HG02981 (cell line): ENCODE measurements at regions not wholly inside any gene's neighbourhood (a gene's known extent, or its start where the extent isn't known, plus 50 kb on each side); places are given as distances from the start of the nearest gene placed in this dataset.

Experiments used
- ATAC-seq: cut with Tn5 transposase; IDR thresholded peaks from one replicate; pipeline ENCODE4 v1.9.1; 2021; ENCODE audit warnings: mild to moderate bottlenecking, moderate library complexity; ENCODE audit not compliant: unreplicated experiment

DNA sequence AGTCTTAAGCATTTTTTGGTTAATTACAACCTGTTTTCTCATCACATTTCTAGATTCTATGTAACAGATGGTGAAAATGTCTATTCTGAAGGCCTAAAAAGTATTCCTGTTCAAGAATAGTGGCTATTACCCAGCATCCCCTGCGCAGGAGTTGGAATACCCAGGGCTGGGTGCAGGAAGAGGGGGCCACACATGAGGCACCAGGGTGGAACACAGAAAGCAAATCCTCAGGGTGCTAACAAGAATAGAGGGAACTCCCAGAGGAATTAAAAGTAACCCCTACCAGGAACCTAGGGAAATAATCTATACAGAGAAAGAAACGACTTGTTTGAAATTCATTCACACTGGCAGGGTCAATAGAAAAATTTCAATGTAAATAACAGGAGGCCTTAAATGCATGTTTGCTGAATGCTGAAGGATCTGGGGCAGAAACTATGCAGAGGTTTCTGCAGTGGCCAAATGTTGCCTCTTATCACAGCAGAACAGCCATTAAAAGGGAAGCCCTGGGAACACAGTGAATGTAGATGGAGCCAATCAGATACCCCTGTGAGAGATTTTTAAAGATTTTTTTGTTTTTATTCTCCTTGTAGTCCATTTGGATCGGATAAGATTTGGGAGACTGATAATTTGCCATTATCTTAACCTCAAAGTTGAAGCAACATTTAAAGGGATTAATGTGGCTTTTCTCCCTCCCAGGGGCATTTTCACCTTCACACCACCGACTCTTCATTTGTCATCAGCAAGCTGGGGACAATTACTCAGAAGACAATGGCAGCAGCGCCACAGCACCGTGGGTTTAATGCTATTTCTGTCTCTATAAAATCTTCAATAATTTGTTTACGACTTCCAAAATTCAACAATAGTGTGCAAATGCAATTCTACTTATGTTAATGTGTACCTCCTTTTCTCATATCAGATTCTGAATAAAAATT lies 196.0 kb upstream of the PSMD7 start:
- no peak for ATAC-seq

DNA sequence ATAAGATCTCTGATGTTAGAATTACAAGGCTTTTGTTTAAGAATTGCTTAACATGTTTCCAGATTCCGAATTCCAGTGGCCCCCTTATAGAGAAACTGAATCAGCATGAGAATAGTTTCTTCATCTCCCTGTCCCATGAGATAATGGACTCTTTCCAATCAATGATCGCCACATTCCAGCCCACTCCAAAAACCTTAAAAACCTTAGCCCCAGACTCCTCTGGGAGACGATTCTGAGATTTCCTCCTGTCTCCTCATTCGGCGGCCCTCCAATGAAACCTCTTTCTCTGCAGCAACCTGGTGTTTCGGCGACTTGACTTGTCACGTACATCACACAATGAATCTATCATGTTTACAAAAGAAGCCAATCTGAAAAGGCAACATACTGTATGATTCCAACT lies 197.1 kb upstream of the PSMD7 start:
- no peak for ATAC-seq

DNA sequence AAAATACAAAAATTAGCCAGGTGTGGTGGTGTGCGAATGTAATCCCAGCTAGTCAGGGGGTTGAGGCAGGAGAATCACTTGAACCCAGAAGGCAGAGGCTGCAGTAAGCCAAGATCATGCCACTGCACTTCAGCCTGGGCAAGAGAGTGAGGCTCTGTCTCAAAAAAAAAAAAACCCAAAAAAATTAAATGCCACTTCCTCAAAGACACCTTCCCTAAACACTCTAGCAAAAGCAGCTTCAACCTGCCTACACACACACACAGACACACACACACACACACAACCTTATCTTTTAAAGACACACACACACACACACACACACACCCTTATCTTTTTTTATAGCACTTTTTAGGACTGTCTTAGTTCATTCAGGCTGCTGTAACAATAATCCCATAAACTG lies 201.7 kb upstream of the PSMD7 start:
- ATAC-seq: no peak

DNA sequence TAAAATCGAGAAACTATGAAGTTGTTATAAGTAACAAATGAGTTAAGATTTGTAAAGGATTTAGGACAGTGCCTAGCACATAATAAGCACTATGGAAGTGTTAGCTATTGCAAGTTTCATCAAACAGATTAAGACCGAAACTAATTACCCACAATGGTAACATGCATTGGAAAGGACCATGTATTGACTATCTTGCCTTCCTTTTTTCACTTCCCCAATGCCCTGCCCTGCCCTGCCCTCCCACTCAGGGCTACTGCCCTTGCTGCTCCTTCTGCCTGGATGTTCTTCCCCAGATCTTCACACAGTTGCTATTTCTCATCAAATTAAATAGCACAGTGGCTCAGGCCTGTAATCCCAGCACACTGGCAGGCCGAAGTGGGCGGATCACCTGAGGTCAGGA lies 202.1 kb upstream of the PSMD7 start:
- peak; percentile 65 for ATAC-seq

DNA sequence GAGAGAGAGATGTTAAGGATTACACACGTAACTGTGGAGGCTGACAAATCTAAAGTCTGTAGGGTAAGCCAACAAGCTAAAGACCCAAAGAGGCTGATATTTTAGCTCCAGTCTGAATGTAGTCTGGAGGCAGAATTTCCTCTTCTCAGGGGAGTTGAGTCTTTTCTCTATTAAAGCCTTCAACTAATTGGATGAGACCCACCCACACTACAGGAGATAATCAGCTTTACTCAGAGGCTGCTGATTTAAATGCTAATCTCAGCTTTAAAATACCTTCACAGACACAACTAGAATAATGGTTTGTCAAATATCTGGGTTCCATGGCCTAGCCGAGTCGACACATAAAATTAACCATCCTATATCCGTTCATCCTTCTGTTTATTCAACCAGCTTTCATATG lies 204.3 kb upstream of the PSMD7 start:
- ATAC-seq: no peak

DNA sequence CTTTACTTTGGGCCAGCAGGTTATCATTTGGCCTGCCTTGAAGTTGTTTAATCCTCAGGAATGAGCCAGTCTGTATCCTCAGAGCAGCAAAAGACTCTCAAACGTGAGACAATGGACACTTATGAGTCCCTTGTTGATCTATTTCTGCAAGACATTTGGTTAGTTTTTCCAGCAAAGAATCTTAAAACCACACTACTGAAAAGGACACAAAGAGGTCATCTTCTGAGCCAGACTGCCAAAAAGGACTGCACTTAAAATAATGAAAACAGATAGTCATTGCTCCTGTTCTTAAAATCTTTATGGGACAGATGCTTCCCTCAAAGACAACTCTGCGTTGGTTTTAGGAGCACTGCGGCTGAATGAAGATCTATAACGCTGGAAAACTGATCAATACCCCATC lies 205.7 kb upstream of the PSMD7 start:
- ATAC-seq: no peak

DNA sequence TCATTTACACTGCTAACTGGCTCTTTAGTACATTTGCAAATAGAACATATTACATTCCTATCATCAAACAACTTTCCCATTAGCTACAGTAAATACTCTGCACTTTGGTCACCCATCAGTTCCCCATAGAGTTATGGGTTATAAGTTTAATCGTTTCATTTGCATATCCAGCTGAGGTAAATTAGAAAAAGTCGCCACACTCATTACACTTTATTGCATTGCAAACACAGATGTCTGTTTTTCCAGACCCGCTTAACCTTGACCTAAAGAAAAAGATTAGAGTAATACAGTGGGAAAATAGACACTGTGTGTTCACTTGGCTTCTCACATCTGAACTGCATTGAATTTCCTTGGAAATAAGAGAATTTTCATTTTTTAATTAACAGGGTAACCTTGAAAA lies 213.1 kb upstream of the PSMD7 start:
- no peak for ATAC-seq

DNA sequence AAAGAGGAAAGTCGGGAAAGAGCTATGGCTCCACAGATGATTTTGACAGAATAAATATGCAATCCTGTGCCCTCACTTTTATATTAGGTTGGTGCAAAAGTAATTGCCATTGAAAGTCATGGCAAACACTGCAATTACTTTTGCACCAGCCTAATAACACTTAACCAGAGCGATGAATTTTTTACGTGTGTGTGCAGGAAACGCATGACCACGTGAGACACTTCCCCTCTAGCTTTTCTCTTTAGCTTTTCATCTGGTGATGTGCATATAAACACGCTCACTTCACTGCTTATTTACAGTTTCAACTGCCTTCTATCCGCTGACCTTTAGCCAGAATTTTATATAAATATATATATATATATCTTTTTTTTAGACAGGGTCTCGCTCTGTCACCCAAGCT lies 216.3 kb upstream of the PSMD7 start:
- ATAC-seq: no peak

DNA sequence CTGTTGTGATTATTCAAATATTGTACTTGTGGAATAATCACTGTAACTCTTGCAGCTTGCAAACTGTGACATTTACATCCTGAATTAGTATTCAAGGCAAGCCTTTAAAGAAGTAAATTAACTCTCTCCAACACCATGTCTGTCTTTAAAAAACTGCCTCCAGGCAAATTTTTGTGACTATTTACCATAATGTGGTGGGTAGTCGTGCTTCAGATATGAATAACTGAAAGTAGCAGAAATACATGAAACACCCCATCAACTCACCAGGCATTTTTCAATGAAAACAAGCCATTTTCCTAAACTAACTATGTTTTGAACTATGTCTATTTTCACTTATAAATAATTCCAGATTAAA lies 217.4 kb upstream of the PSMD7 start:
- ATAC-seq: peak; percentile 74

DNA sequence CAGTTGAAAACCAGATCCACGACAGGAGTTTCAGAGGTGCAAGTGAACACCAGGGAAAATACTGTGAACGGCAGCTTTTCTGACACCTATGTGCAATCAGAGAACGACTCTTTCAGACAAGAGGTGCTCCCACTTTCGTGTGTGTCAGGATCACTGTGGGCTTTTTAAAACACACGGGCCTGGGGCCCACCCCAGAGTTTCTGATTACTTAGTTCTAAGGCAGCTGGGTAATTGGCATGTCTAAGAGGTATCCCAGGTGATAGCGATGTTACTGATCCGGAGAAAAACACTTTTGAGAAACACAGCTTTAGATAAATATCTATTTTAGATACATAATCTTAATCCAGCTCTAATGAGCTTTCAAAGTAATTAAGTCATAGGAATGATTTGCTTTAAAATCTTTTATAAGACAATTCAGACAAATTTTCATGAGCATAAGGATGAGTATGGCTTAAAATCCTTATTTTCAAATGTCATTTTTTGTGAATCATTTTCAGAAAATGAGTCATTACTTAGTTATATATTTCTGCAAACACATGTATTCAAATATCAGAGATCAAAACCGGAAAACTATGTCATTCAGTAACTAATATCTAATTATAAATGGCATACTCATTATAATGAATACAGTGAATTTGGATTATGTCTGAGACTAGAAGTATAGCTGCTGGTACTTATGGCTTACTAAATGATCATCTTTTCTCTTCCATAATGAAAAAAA lies 217.9 kb upstream of the PSMD7 start:
- peak; percentile 66 for ATAC-seq

DNA sequence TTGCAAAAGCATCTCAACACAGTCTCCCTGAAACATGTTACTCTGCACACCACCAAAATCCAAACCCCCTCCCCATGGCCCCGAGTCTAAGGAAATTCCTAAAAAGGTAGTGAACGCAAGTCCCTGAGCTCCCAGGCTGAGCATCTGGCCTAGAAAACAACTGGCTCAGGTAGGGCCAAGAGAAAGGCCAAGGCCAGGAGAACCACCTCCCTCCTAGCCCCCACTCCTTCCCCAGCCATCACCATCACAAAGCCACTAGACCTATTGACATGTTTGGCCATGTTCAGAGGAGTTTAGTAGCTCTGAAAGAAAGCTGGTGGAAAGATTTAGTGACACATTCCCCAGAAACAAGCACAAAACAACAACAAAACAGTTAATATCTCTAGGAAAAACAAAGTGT lies 220.0 kb upstream of the PSMD7 start:
- ATAC-seq: no peak

DNA sequence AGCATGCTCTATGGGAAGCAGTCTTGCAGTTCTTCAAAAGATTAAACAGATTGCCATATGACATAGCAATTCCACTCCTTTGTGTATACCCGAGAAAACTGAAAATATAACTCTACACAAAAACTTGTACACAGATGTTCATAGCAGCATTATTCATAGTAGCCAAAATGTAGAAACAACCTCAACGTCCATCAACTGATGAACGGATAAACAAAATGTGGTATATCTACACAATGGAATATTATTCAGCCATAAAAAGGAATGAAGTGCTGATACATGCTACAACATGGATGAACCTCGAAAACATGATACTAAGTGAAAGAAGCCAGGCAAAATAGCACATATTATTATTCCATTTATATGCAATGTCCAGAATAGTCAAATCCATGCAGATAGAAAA lies 221.2 kb upstream of the PSMD7 start:
- ATAC-seq: no peak

DNA sequence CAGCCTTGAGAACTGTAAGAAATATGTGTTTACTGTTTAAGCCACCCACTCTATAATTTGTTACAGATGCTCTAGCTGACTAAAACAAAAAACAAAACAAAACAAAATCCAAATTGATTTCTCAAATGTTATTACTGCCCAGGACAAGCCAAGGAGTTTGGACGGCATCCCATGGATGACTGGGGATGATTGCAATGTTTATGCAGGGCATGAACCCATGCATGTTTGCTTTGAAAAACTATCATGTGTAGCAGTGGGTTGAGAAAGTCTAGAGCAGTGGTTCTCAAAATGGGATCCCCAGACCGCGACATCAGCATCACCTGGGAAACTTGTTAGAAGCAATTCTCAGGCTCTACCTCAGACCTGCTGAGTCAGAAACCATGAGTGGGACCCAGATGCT lies 223.2 kb upstream of the PSMD7 start:
- no peak for ATAC-seq

DNA sequence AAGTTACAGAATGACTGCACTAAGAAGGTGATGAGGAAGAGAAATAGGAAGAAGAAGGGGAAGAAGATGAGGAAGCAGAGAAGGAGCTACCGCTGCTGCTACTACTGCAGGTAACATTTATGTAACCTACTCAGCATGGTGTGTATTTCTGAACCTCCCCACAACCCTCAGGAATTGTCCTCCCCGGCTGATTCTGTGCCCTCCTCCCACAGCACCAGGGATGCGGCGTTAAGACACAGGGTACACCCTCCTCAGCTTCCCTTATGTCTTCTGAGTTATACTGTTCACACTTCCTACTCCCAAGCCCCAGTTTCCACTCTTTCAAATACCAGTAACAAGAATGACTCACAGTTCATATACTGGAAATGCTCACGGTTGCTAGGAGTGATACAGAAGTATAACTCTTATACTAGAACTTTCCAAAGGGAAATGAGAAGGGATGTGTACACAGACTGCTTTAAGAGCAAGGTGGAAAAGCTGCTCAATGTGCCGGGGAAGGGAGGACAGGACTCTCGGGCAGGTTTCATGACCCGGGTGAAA lies 224.5 kb upstream of the PSMD7 start:
- no peak for ATAC-seq

DNA sequence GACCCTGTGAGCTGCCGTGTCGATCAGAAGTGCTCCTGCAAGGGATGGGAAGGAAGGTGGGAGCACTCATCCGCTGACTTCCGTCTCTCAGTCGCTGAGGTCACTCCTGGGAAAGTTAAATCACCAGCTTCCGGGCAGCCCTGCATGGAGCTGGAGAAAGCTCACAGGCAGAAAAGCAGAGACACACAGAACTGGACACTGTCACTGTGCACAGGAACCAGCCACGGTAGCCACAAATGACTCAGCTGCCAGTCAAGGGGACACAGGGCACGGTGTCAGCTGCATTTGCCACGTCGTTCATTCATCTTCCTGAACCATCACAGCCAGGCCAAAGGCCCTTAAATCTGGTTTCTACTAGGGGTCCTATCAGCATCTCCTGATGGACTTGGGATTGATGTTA lies 226.4 kb upstream of the PSMD7 start:
- no peak for ATAC-seq

DNA sequence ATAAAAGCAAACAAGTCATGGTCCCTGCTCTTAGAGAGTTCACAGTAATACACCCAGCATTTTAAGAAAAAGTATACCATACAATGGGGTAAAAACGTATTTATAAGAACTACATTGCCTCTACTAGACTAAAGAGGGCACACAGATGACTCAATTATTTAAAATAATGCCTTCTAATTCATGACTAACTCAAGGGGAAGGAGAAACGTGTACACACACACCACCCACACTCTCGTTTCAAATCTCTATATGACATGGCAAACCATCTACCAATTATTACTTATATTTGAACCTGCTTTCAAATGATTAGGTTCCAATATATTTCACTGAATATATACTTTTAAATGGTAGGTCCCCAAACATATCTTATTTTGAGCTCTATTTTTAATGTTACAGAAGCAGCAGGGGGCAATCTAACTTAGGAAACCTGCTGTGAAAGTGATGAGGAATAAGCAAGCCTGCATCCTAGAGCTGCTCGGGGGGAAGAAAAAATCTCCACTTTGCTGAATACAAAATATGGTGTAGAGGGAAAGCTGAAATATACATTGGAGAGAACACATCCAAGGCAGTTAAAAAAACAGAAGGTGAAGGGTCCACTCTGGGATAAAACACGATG lies 232.4 kb upstream of the PSMD7 start:
- ATAC-seq: no peak

DNA sequence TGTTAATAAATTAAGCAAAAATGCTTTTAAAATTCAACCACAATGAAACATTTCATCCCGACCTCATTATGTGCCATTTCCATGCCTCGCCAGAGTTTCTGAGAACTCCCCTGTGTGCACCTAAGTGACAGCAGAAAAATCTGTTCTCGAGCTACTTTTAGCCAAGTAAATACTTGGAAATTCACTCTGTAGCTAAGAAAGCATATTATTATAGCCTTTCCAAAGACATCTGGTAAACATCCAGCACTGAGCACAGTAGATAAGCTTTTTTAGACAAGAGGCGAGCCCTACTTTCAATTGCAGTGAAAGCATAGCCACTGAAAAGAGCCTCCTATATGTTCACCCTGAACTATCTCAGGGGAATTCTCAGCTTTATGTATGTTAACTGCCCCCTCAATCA lies 242.8 kb upstream of the PSMD7 start:
- ATAC-seq: no peak

DNA sequence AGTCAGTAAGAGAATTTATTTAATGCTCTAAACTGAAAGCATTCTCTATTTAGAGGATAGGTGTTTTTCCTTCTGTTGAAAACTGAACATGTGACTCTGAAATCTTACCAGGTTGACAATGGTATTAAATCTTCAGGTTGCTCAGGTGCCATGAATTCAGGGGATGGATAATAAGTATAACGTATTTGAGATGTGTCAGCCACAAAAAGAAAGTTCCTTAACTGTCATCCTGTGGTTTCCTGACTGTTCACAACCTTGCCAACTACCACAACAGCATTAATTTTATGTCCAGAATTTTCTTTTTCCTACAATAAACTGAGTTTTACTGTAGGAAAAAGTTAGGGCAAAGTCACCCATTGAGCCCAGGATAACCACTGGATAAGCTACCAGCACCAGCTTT lies 243.3 kb upstream of the PSMD7 start:
- no peak for ATAC-seq

DNA sequence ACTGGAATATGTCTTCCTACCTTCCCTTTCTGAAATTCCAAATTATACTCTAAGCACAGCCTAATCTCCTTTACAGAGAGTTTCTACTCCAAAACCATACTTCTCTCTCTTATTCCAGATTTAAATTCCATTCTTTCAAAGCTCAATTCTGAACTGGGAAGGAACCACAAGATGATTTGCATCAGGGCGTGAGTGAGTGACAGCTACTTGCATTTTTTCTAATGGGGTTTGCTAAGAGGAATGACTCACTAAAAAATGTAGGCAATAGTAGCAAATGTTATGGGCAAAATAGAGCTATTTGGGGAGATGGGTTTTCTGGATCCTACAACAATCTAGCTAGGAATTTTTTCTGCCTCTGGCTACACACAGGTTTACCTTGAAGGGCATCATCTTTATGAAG lies 244.6 kb upstream of the PSMD7 start:
- ATAC-seq: no peak

DNA sequence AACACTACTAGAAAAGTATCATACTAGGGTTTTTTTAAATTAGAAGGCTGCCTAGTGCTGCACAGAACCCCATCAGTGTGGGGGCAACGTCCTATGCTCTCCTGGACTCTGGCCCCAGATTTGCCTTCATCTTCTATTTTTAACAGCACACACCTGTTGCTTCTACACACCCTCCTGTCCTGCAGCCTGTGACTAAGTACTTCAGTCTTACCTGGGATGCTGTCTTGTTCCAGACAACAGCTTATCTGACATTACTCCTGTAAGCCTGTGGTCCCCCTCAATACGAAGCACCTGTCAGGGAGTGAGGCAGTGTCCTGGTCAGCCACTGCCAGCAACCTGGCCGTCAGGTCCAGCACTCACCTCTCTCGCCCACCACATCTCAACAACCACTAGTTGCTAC lies 247.6 kb upstream of the PSMD7 start:
- ATAC-seq: no peak

DNA sequence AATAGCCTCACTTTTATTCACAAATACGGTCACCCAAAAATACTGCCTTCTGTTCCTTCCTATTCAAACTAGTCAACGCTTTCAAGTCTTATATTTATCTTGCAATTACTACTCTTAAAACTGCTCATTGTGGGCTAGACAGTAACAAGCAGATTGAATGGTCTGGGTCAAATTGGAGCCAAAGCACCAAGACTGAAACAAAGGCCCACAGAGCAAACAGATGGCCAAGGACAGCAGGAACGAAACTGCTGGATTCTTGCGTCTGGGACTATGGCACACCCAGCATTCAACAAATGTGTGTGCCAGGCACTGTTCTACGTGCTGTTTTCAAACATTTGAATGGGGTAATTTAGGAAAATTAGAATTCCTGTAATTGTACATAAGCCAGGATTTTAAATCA lies 250.1 kb upstream of the PSMD7 start:
- ATAC-seq: no peak

DNA sequence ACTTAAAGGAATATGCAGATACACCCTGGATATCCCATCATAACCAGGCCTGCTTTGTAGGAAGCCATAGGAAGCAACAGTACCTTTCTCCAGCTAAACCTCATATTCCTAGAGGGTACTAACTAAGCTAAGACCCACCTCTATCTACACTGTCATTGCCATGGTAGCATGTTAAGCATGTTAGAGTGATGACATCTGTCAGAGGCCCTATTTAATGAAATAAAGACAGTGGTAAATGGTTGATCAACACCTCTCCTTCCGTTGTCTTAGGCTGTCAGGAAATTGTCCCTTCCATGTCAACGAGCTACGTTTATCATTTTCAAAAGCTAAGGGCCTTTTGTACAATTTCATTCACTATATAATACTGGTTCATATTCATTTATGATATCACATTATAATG lies 251.1 kb upstream of the PSMD7 start:
- no peak for ATAC-seq
